Vagina (tissue), 2 donors: ENCODE measurements at regions not wholly inside any gene's neighbourhood (a gene's known extent, or its start where the extent isn't known, plus 50 kb on each side); places are given as distances from the start of the nearest gene placed in this dataset.

Experiments used
- DNase-seq, 2 donors: peaks; one replicate each; pipeline ENCODE4 v3.0.0-alpha.2; 2017; ENCODE audit errors: extremely low spot score in 2 of 2
- H3K27ac ChIP-seq: fragments of 200-600 bp; sonication (generic); one replicate; pipeline ENCODE4 v1.5.1; 2019
- H3K27me3 ChIP-seq: fragments of 200-600 bp; sonication (generic); one replicate; pipeline ENCODE4 v1.5.1; 2019
- H3K36me3 ChIP-seq, 2 donors: fragments of 200-600 bp; sonication (generic); one replicate each; pipeline ENCODE4 v1.5.1; 2017 to 2019
- H3K4me1 ChIP-seq: fragments of 200-600 bp; sonication (generic); one replicate; pipeline ENCODE4 v1.5.1; 2019
- H3K4me3 ChIP-seq, 2 donors: fragments of 200-600 bp; sonication (generic); 1 replicate in 1 of 2; 2 replicates in 1 of 2; pipeline ENCODE4 v1.5.1; 2016 to 2019
- H3K9me3 ChIP-seq: fragments of 200-600 bp; sonication (generic); one replicate; pipeline ENCODE4 v1.5.1; 2019
- CTCF ChIP-seq, 3 experiments: fragments of 450-650 bp in 2 of 3; fragments of 200-600 bp in 1 of 3; sonication (generic) in 1 of 3; IDR thresholded peaks; one replicate each; pipeline ENCODE4 v1.5.1; 2017 to 2019; ENCODE audit warnings: antibody characterized with exemption in 3 of 3, mild to moderate bottlenecking in 2 of 3, moderate library complexity in 2 of 3
- POLR2A ChIP-seq, 2 donors: fragments of 450-650 bp; IDR thresholded peaks; one replicate each; pipeline ENCODE4 v1.6.1; 2017; ENCODE audit warnings: antibody characterized with exemption in 2 of 2, mild to moderate bottlenecking in 2 of 2, moderate library complexity in 2 of 2
- POLR2AphosphoS5 ChIP-seq, 2 donors: sonication (generic); formaldehyde crosslinking; IDR thresholded peaks; one replicate each; pipeline ENCODE4 v1.9.0; 2017; ENCODE audit warnings: antibody characterized with exemption in 2 of 2, mild to moderate bottlenecking in 2 of 2, low read depth in 1 of 2; ENCODE audit not compliant: insufficient read depth in 1 of 2
- intact Hi-C: fragments of 100-400 bp; cut with DNase I; formaldehyde crosslinking; loops from one replicate; pipeline ENCODE4 v1.15.1; 2023

GRCh38 chr6:43943781-43944250, 173.8 kb downstream of the VEGFA start:
- intact Hi-C loops = no loop called here
- Histone ChIP-seq H3K27me3 (no peaks in the 10 kb centered on the region), H3K4me1 (no peaks in the 10 kb centered on the region), H3K36me3 (no peaks in the 10 kb centered on the region), H3K9me3 (no peaks in the 10 kb centered on the region), H3K4me3 (no peak overlapping the region), H3K27ac (no peak overlapping the region)
- DNase-seq = no peak
- TF ChIP-seq POLR2A (IDR thresholded peaks at IDR 0.05) (no peak), CTCF (IDR thresholded peaks at IDR 0.05) (no peak), POLR2AphosphoS5 (IDR thresholded peaks at IDR 0.05; ENCODE audit: insufficient read depth in 1 of 2, low read depth in 1 of 2) (no peak)

GRCh38 chr6:43943099-43943766, 173.2 kb downstream of the VEGFA start:
- DNase-seq = no peak
- H3K27ac ChIP-seq = no peak overlapping the region
- no peak overlapping the region for H3K4me3 ChIP-seq
- no peaks in the 10 kb centered on the region for H3K36me3 ChIP-seq
- no peaks in the 10 kb centered on the region for H3K4me1 ChIP-seq
- no peak for TF ChIP-seq CTCF (IDR thresholded peaks at IDR 0.05)
- no peak for TF ChIP-seq POLR2A (IDR thresholded peaks at IDR 0.05)
- TF ChIP-seq POLR2AphosphoS5 (IDR thresholded peaks at IDR 0.05; ENCODE audit: insufficient read depth in 1 of 2, low read depth in 1 of 2) = no peak
- no peaks in the 10 kb centered on the region for H3K27me3 ChIP-seq
- intact Hi-C loops = no loop called here
- no peaks in the 10 kb centered on the region for H3K9me3 ChIP-seq

GRCh38 chr6:43942616-43943015, 172.6 kb downstream of the VEGFA start:
- Histone ChIP-seq H3K4me3 (no peak overlapping the region), H3K9me3 (no peaks in the 10 kb centered on the region), H3K27ac (no peak overlapping the region), H3K36me3 (no peaks in the 10 kb centered on the region), H3K27me3 (no peaks in the 10 kb centered on the region), H3K4me1 (no peaks in the 10 kb centered on the region)
- TF ChIP-seq POLR2A (IDR thresholded peaks at IDR 0.05) (no peak), POLR2AphosphoS5 (IDR thresholded peaks at IDR 0.05; ENCODE audit: insufficient read depth in 1 of 2, low read depth in 1 of 2) (no peak), CTCF (IDR thresholded peaks at IDR 0.05) (no peak)
- DNase-seq = no peak
- intact Hi-C loops = no loop called here

GRCh38 chr6:43942011-43942442, 172.0 kb downstream of the VEGFA start:
- Histone ChIP-seq H3K4me1 (no peaks in the 10 kb centered on the region), H3K27me3 (no peaks in the 10 kb centered on the region), H3K36me3 (no peaks in the 10 kb centered on the region), H3K9me3 (no peaks in the 10 kb centered on the region), H3K27ac (no peak overlapping the region), H3K4me3 (no peak overlapping the region)
- no peak for DNase-seq
- intact Hi-C loops = no loop called here
- TF ChIP-seq POLR2AphosphoS5 (IDR thresholded peaks at IDR 0.05; ENCODE audit: insufficient read depth in 1 of 2, low read depth in 1 of 2) (no peak), POLR2A (IDR thresholded peaks at IDR 0.05) (no peak), CTCF (IDR thresholded peaks at IDR 0.05) (no peak)

- Histone ChIP-seq H3K9me3 (no peaks in the 10 kb centered on the region), H3K27ac (no peak overlapping the region), H3K36me3 (no peaks in the 10 kb centered on the region), H3K4me1 (no peaks in the 10 kb centered on the region), H3K27me3 (no peaks in the 10 kb centered on the region), H3K4me3 (no peak overlapping the region)
- intact Hi-C loops = no loop called here
- DNase-seq = no peak
- no peak for TF ChIP-seq CTCF (IDR thresholded peaks at IDR 0.05)
Observed at GRCh38 chr6:43941174-43941573, 171.2 kb downstream of the VEGFA start.
